ENCODE measurements at regions not wholly inside any gene's neighbourhood (a gene's known extent, or its start where the extent isn't known, plus 50 kb on each side); places are given as distances from the start of the nearest gene placed in this dataset.

GRCh38 chr3:40718209-40718608 lies 193.4 kb downstream of the ZNF621 start:
- Histone ChIP-seq H3K9ac (ENCODE audit: insufficient read depth in 1 of 2, low read depth in 2 of 2, low read length in 2 of 2) (no peak overlapping the region), H3K4me3 (no peak overlapping the region), H3K27me3 (ENCODE audit: control insufficient read depth in 2 of 2, insufficient read depth in 2 of 2, low read length in 2 of 2) (peaks cover 0 to 19% of the 10 kb centered on the region in 2 experiments; a peak in 2 of 5 replicates), H3K79me2 (ENCODE audit: control insufficient read depth, insufficient read depth, low read length) (no peaks in the 10 kb centered on the region), H3K4me1 (replicated peaks in 1 of 2; ENCODE audit: control insufficient read depth in 2 of 2, insufficient read depth in 2 of 2, low read length in 2 of 2) (no peaks in the 10 kb centered on the region), H3K27ac (ENCODE audit: extremely low read depth, low read depth, low read length) (no peak overlapping the region), H2AFZ (ENCODE audit: low read depth, low read length) (no peak overlapping the region), H3K9me3 (replicated peaks; ENCODE audit: control insufficient read depth, insufficient read depth, low read depth, low read length) (no peaks in the 10 kb centered on the region), H4K20me1 (replicated peaks; ENCODE audit: control insufficient read depth, insufficient read depth, low read length) (no peaks in the 10 kb centered on the region), H3K36me3 (ENCODE audit: control insufficient read depth, insufficient read depth, low read length) (no peaks in the 10 kb centered on the region), H3K4me2 (ENCODE audit: insufficient read depth, low read length) (no peak overlapping the region), H3K9me1 (ENCODE audit: control insufficient read depth, insufficient read depth, low read length) (no peaks in the 10 kb centered on the region)
- no TSS peak for BruUV-seq (replicated peaks)
- DNase-seq (ENCODE audit: extremely low read depth in 1 of 4, low spot score in 3 of 4) (no peak), FAIRE-seq (no peak), ATAC-seq (no peak)
- 13% methylated on average over 1 of the region's 1 CpG for WGBS (ENCODE audit: insufficient coverage, low coverage, missing lambda C conversion rate)
- ChIA-PET POLR2A (interaction anchor here (0.7 kb wide), 1 partner anchor 9 kb away, joined by 4 read pairs; no protein-coding TSS in a partner anchor), CTCF (ENCODE audit: low intra/inter-chr PET ratio) (no interaction called here)
- in situ Hi-C loops (cut with MboI) = no loop called here
- intact Hi-C loops (cut with micrococcal nuclease) = loop anchor here (10.0 kb wide), 2 partner anchors 133 to 393 kb away; no protein-coding TSS in a partner anchor
- TF ChIP-seq E2F8 (IDR thresholded peaks at IDR 0.05; ENCODE audit: low read depth, partially characterized antibody) (no peak), YBX1 (IDR thresholded peaks at IDR 0.05) (no peak), GATAD2B (IDR thresholded peaks at IDR 0.05; ENCODE audit: borderline replicate concordance) (no peak), THRB (CRISPR knock-in tag; conservative IDR thresholded peaks at IDR 0.05) (no peak), SP1 (CRISPR knock-in tag; IDR thresholded peaks at IDR 0.05) (no peak), DPF2 (IDR thresholded peaks at IDR 0.05) (no peak), FOXA1 (IDR thresholded peaks at IDR 0.05; ENCODE audit: borderline replicate concordance) (no peak), RBM39 (optimal IDR thresholded peaks at IDR 0.05; ENCODE audit: low read depth, low read length) (no peak), L3MBTL2 (IDR thresholded peaks at IDR 0.05) (no peak), GABPA (tag; conservative IDR thresholded peaks at IDR 0.05; ENCODE audit: low read depth) (no peak), PKNOX1 (IDR thresholded peaks at IDR 0.05) (no peak), NFATC3 (IDR thresholded peaks at IDR 0.05) (no peak), CBX3 (IDR thresholded peaks at IDR 0.05; ENCODE audit: borderline replicate concordance in 1 of 2, low read length in 2 of 2) (no peak), KDM2B (CRISPR knock-in tag; IDR thresholded peaks at IDR 0.05) (no peak)
- TF ChIP-seq, protein P1, sequence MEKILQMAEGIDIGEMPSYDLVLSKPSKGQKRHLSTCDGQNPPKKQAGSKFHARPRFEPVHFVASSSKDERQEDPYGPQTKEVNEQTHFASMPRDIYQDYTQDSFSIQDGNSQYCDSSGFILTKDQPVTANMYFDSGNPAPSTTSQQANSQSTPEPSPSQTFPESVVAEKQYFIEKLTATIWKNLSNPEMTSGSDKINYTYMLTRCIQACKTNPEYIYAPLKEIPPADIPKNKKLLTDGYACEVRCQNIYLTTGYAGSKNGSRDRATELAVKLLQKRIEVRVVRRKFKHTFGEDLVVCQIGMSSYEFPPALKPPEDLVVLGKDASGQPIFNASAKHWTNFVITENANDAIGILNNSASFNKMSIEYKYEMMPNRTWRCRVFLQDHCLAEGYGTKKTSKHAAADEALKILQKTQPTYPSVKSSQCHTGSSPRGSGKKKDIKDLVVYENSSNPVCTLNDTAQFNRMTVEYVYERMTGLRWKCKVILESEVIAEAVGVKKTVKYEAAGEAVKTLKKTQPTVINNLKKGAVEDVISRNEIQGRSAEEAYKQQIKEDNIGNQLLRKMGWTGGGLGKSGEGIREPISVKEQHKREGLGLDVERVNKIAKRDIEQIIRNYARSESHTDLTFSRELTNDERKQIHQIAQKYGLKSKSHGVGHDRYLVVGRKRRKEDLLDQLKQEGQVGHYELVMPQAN (IDR thresholded peaks at IDR 0.05; ENCODE audit: borderline replicate concordance) = no peak
- TF ChIP-seq, protein P2, sequence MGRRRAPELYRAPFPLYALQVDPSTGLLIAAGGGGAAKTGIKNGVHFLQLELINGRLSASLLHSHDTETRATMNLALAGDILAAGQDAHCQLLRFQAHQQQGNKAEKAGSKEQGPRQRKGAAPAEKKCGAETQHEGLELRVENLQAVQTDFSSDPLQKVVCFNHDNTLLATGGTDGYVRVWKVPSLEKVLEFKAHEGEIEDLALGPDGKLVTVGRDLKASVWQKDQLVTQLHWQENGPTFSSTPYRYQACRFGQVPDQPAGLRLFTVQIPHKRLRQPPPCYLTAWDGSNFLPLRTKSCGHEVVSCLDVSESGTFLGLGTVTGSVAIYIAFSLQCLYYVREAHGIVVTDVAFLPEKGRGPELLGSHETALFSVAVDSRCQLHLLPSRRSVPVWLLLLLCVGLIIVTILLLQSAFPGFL (CRISPR knock-in tag; IDR thresholded peaks at IDR 0.05) = no peak
